ENCODE measurements at regions not wholly inside any gene's neighbourhood (a gene's known extent, or its start where the extent isn't known, plus 50 kb on each side); places are given as distances from the start of the nearest gene placed in this dataset.

GRCh38 chr9:75626860-75627259, 263.6 kb upstream of the PCSK5 start:
- no peak for TF ChIP-seq CREB1 (IDR thresholded peaks at IDR 0.05; ENCODE audit: low read depth)
- no peak for TF ChIP-seq TAF1 (IDR thresholded peaks at IDR 0.05; ENCODE audit: low read depth)
- no peak for TF ChIP-seq REST (IDR thresholded peaks at IDR 0.05; ENCODE audit: low read depth)
- no peak for TF ChIP-seq EP300 (IDR thresholded peaks at IDR 0.05; ENCODE audit: borderline replicate concordance)
- no peak for TF ChIP-seq FOXM1 (IDR thresholded peaks at IDR 0.05; ENCODE audit: borderline replicate concordance, low read depth)

All from Ishikawa (cell line).